NCI-H2196 treated with DMSO at 0.1 percent for 48 hours (cell line): ENCODE measurements at regions not wholly inside any gene's neighbourhood (a gene's known extent, or its start where the extent isn't known, plus 50 kb on each side); places are given as distances from the start of the nearest gene placed in this dataset.

Experiments used
- DNase-seq: peaks from one replicate; lab custom pipeline; 2025; ENCODE audit not compliant: unreplicated experiment; lab: John Stamatoyannopoulos, UW

DNA sequence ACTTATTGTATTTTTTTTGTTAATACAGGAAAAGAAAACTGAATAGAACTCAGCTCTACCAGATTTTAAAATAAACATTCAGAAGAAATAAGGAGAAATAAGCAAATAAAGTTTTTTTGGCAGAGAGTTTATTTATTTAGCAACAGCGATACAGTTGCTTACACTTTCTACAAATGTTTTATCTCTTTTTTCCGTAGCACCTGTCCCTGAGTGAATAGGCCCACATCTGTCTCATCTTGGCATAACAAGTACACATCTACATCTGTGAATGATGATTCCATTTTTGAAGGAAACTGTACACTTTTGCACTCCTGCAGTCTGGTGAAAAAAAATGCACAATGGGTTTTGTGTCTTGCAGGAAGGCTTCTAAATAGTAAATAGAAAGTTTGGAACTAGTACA is 783.6 kb upstream of the ZEB2 start:
- no peak for DNase-seq

DNA sequence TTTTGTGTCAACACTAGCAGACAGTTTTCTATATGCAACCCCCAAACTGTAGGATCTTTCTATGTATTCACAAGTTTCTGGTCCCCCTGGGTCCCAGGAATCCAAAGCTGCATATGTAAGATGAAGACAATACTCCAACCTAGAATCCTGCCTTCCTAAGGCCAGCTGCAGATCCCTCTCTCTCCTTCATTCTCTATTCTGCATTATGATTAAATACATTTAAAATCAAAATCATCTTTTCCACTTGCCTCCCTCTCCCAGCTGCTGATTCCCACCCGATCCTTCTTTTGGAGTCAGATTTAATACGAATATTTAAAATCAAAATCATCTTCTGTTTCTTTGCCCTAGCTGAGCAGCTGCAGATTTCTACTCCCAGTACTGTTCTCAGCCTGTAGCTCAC is 783.0 kb upstream of the ZEB2 start:
- no peak for DNase-seq

DNA sequence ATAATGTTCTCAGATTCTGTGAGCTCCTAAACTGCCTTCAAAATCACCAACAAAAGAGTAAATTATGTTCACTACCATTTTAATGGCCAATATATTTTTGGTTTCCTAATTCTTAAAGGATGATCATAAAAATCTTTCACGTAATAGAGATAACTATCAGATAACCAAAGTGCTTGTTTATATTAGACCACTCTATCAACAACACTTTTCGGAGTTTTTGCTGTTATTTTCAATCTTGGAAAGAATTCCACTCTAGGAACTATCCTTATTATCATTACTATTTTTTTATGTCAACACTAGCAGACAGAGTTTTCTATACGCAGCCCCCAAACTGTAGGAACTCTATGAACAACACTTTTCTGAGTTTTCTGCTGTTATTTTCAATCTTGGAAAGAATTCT is 782.5 kb upstream of the ZEB2 start:
- no peak for DNase-seq

DNA sequence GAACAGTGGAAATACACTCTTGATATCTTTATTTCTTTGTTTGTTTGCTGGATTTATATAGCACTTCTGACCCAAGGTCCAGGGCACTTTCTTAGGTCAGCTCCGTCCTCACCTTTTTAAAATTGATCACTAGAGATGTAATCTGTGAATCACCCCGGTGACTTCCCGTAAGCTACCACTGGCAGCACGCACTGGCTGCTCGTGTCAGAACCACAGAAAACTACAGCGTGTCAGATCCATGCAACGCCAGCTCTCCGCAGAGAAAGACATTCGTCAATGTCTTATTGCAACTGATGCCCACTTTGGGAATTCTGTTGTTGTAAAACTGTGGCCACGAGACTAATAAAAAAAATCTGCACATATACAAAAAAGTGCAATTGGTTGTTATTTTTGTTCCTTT is 779.4 kb upstream of the ZEB2 start:
- DNase-seq, result no peak

DNA sequence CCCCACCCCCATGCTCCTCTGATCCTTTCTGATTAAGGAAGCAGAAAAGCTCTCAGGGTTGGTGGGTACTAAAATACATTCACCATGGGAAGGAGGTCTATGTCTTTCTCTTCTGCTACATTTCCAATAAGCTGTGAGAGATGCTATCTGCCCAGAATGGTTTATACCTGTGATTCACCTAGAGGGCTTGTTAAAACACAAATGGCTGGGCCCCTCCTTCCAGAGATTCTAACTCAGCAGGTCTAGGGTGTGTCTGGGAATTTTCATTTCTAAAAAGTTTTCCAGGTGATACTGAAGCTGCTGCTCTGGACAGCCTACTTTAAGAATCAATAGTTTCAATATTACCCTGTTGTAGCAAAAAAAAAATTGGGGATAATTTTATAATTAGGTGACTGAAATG is 772.2 kb upstream of the ZEB2 start:
- DNase-seq, result no peak

DNA sequence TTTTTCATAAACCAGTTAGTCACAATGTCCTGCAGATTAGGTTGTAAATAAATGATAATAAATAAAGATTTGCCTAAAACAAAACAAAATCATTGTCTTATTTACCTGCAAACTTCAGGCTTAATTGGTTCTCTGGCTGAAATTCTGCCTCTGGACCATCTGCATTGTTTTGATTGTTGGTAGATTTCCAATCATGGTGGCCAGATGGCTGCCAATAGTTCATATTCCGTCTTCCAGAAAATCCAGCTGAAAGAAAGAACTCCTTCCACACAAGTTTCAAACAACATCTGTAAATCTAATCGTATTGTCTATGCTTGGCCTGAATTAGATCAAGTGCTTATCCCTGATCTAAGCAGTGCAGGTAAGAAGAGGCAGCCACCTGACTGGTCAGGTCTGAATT is 771.1 kb upstream of the ZEB2 start:
- no peak for DNase-seq

DNA sequence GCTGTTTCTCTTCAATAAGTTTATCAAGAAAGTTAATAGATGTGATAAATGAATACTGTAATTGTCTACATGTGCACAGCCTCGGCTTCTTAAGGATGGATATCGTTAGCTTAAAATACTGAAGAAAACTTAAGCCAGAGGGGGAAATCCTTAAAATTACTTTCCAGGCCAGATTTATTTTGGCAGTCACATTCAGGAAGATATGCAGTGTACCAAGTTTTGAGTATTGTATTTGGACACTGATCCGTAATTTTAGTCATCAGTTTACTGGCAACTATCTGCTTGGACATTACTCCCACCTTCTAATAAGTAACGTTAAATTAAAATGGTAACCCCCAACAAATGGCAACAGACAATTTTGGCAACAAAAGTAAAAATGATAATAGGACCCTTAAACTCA is 770.0 kb upstream of the ZEB2 start:
- no peak for DNase-seq

DNA sequence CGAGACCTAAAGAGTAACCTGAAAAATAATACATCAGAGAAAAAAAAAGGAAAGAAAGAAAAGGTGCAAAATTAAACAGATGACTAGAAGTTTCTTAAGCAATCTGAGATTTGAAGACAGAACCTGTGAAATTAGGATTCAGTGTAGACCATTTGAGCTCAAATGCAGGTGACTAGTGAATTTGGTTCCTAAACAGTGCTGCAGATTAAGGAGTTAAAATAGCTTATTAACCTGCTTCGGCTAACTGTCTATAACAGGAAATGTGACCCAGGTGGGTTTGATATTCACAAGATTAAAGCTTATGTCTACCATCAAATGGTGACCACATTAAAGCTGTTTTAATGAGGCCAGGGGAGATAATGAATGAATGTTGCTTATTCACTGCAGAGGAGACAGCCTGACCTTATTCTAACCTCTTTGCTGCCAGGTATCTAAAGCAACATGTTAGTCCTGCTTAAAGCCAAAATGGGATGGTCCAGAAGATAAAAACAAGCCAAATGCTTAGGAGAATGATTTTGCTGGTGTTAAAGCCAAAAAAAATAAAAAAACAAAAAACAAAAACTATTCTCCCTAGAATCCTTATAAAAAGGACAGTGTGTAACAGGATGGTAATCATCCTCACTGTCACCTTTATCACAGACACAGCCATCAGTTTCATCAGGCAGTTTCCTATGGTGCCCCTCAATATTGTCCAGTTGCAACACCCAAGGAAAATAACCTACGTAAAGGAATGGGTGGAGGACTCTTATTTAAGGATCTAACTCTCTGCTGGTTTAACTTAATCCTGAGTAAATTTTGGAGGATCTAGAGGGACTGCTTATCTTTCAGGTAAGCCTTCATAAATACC is 769.0 kb upstream of the ZEB2 start:
- no peak for DNase-seq

DNA sequence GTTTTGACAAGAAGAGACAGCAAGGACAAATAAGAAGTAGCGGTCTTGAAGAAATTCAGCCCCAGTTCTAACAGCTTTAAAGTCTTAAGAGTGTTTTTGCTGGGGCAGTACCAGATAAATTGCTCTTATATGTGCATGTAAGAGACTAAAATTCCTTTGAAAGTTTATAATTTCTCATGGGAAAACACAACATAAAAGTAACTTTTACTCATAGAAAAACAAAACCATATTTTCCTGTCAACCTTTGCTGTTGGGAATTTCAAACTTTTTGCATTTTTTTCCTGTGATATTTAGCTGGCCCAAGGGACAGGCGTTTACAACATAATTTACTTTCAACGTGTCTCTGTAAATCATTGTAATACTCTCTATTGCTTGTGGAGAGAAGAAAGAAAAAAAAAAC is 767.8 kb upstream of the ZEB2 start:
- no peak for DNase-seq

DNA sequence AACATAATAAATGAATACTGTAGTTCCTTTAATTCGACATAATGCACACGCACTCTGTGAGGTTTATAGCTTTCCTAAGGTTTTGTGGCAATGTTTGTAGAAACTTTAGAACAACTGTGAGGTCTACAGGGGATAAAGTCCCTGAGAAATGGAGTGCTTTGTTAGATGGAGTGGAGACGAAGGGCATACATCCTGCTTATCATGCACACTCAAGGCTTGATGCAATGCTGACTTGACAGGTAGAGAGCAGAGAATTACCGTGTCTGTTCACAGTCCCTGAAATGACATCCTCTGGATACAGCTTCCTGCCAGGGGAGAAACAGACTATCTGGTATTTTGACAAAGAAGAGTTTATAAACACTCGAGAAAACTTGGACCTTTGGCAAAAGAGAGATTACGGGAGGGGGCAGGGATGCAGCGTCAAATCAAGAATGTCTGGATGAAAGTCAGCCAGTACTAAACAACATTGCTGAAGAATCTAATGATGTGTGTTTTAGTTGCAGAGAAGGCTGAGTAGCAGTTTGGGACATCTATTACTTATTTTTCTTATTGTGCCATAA is 766.9 kb upstream of the ZEB2 start:
- DNase-seq, result no peak

DNA sequence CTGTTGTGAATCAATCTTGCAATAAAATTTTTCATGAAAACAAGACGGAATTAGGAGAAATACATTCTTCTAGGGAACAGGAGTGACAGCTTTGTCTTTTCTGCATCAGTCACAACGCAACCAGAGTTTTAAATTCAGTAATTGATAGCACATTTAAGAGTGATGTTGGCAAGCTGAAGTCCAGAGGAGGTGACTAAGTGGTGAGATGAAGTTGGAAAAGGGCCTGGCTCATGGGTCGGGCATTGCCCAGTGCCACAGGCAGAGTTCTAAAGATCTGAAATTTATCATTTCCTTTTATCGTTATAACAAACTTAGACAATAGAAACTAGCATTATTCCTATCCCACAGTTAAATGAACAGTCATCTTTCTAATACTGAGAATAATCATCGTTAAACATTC is 764.6 kb upstream of the ZEB2 start:
- no peak for DNase-seq

DNA sequence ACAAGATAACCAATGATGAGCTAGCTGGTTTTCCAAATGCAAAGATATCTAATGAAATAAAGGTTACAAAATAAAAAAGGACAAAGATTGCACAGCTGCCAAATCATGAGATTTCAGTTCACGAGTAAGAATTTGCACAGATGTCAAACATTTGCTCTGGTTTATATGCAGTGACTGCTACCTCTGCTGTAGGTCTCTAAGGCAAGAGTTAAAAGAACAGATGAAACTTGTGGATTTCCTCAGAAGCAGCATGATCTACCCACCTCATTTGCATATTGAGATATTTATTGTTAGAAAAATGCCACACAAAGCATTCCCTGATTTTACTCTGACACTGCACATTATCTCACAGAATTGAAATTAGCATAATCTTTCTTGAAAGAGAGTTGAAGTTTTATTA is 763.2 kb upstream of the ZEB2 start:
- DNase-seq, result no peak

DNA sequence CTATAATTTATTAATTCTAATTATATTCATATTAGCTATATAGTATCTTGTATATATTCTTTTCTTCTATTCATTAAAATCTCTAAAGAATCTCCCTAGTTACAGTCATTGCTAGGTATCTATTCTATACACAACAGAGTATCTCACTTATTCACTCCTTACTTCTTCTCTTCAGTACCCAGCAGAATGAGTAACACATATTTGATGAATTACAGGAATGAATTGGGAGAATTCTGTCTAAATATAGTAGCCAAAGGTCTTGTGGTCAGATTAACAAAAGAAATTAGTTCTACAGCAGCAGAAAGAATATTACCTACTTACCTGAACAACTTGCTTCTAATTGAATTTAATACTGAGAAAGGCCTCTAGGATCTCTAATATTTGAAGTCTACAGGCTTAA is 758.0 kb upstream of the ZEB2 start:
- no peak for DNase-seq

DNA sequence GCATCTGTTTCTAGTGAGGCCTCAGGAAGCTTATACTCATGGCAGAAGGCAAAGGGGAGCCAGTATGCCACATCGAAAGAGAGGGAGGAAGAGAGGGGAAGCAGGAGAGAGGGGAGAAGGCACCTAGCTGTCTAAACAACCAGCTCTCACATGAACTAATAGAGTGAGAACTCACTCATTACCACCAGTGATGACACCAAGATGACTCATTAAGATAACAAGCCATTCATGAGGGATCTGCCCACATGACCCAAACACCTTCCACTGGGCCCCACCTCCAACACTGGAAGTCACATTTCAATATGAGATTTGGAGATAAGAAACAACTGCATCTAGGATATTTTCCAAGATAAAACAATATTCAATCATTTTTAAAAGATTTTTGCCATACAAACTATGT is 753.9 kb upstream of the ZEB2 start:
- no peak for DNase-seq

DNA sequence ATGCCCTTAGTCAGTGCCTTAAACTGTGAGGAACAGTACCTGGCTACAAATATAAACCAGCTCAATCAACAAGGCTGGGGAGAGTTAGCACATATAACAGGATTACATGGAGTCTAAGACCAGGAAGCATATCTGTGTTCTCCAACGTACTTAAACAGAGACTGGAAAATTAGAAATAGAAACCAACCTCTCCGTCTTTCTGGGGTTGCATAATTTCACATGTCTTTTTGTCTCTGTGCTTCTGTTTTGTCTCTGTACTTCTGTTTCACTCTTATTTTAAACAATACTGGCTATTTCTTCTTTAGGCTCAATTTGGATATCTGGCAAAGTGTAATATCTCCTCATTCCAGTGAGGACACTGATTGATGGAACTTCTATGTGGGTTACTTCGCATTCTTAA is 749.0 kb upstream of the ZEB2 start:
- DNase-seq, result no peak

DNA sequence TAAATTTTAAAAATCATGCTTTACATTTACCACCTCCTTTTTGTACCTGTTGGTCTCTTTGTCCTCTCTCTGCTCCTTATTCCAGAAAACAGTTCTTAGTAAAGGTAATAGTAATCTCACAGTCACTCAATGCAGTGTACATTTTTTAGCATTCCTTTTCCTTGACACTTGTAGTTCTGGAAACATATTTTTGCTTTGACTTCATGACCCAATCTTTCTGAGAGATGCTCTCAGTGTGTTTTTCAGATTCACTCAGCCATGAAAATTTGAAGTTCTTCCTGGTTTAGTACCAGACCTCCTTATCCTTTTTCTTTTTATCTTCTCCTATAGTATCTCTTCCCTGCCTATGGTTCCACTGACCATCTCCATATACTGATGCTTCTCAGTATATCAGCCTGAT is 747.5 kb upstream of the ZEB2 start:
- DNase-seq, result no peak

DNA sequence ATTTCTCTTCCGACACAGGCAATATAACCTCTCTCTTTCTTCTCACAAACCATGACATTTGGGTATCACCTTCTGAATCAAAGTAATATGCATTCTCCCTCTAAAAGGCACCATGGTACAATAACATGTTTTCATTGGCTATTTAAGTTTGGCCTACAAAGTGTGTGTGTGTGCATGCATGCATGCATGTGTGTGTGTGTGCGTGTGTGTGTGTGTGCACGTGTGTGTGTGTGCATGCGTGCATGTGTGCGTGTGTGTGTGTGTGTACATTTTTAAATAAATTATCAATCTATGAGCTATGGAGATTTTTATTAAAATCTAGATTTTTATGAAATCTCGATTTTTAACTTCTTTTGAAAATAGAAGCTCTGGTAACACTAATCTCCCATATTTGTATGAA is 745.3 kb upstream of the ZEB2 start:
- DNase-seq, result no peak

DNA sequence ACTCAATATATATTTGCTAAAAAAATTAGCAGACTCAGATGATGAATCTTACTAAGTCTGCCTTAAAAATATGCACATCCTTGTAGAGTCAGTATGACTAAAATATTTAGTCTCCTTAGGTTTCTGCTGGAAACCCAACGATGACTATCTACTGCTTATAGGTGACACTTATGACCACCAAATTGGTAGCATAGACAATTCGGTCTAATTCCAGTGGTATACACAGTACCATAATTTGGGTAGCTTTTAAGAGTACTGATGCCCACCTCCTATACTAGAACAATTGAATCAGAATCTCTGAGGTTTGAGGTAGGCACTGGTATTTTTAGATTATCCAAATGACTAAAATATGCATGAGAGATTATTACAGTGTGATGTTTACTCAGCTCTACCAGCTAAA is 740.8 kb upstream of the ZEB2 start:
- DNase-seq, result no peak

DNA sequence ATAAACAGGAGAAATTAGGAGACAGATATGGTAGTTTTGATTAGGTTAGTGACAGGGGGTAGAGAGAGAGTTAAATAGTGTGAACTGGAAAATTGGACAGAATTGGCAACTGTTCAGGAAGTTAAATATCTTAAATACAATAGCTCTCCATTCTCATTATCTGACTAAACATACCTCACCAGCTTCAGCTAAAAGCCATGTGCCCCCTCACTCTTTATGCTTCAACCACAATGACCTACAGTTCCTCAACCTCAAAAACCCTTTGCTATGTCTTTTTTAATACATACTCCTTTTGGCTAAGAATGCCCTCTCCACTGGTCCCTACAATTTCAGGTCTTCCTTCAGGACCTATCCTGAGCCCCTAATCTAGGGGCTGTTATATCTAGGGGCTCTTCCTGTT is 740.2 kb upstream of the ZEB2 start:
- DNase-seq, result no peak

DNA sequence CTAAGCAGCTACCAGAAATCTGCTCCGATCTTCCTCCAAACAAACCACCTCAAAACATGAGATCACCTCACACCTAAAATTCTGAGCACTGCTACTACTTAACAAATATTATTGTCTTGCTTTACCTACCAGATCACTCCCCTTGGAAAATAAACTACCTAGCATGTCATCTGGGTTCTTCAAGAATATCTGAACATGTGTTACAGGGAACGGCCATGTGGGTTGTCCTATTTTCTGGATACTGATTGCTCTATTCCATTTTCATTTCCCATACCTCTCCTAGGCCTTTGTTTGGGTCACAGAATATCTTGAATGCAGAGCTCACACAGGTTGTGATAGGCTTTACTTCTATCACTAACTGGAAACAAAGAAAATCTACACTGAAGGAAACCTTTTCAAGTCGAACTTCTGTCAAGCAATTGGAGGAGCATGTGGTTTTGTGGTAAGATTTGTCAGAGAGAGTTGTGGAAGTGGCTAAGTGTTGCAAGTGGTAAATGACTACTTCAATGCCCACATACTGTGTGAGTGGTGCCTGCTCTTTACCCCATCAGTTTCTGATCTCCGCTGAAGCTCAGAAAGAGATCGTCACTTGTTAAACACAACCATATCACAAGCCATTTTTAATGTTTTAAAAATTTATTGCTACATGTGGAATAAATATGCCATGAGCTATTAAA is 739.1 kb upstream of the ZEB2 start:
- DNase-seq, result no peak

DNA sequence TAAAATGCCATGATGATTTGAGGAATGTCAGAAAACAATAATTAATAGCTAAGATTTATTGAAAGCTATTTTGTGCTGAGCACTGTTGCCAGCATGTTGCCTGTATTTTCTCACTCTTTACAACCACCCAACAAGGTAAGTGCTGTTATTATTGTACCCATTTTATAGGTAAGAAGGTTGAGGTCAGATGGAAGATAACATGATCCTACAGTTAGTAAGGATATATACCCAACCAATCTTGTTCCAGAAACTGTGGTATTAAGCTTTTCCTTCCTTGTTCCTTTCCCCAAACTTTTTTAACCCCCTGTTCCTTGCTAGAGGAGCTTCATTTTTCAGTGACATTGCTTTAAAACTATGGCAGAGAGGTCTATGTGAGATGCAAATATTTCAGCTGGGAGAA is 738.0 kb upstream of the ZEB2 start:
- no peak for DNase-seq

DNA sequence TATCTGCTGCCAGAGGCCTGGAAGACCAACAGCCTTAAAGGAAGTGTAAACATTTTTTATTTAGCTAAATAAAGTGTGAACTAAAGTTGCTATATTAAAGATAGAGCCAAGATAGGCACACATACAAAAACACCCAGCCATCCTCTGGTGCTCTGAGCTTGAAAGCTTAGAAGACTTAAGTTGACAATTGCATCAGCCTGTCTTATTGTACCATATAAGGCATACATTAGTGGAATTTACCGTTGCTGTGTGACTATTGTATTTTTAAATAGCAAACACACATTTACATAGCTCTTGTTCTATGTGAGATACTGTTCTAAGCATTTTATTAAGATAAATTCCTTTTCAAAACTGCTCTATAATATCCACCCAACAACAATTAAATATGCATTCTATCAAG is 736.6 kb upstream of the ZEB2 start:
- DNase-seq, result no peak

DNA sequence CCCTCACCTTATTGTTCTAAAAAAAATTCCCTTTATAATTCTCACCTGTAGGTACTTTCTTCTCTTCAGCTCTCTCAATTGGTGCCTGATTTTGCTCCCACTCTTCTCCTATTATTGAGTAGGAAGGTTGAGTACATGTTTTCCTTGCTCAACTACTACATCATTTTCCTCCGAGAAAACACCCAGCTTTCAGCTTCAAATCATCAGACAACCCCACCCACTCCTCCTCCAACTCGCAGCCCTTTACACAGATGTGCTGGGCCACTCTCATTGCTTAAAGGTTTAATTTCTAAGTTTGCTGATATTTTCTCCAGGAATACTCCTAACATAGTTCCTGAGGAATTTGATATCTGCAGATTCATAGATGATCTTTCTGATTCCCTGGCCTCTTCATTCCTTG is 734.4 kb upstream of the ZEB2 start:
- no peak for DNase-seq
